OCI-M2 (cell line): ENCODE measurements at regions not wholly inside any gene's neighbourhood (a gene's known extent, or its start where the extent isn't known, plus 50 kb on each side); places are given as distances from the start of the nearest gene placed in this dataset.

Source experiments
- DNase-seq: peaks from one replicate; lab custom pipeline; 2025; ENCODE audit not compliant: unreplicated experiment; lab: John Stamatoyannopoulos, UW

DNA sequence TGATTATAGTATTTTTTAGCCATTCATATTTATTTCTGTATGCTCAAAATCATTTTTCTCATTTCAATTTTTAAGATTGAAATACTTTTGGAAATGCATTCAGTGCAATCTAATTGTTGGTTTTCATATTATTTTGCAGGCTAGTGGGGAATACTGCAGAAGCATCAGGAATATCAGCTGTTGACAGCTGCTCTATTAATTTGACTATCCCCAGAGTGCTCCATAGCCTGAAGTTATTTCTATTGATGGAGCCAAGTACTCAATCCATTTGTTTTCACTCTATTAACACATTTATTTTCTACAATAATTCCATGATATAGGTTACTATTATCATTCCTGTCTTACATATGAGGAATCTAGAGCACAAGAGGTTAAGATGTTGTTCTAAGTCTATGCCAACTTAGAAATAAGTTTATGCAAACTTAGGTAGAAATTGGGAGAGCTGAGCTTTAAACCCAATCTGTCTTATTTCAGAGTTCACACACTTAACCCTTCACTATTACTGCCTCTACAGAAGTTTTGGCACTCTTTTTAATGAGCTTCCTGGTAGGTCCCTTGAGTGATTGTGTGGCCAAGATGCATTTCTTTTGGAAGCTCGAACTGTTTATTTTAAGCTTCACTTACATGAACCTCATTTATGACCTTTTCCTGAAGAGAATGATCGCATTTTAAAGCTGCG lies 65.6 kb upstream of the PCDH18 start:
- no peak for DNase-seq

GRCh38 chr4:137587796-137588195 lies 55.5 kb upstream of the PCDH18 start:
- DNase-seq: no peak

DNA sequence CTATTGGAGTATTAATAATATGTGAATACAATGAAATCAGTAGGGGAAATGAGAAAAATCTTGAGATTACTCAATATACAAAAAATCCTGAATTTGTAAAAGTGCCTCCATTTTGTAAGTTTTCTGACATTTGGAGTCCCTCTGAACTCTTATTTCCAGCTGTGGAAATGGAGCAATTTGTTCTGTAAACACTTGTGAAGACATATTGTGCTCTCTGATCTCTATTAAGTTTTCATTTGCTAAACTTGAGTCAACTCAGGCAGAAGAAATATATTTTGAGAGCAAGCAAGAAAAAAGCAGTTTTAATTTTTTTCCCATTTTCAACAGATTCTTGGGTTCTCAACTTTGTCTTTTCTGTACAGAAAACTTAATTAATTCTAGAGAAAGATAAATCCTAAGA lies 51.4 kb upstream of the PCDH18 start:
- DNase-seq: no peak
